ENCODE measurements at regions not wholly inside any gene's neighbourhood (a gene's known extent, or its start where the extent isn't known, plus 50 kb on each side); places are given as distances from the start of the nearest gene placed in this dataset.

- DNase-seq (no peak), ATAC-seq (ENCODE audit: low FRiP score) (no peak)
- no peaks in the 10 kb centered on the region for H3K9me3 ChIP-seq (ENCODE audit: control insufficient read depth, low read length)
- no peak overlapping the region for H3K27ac ChIP-seq (ENCODE audit: low read depth in 1 of 2, low read length in 2 of 2)
- H3K4me3 ChIP-seq (ENCODE audit: low read length in 2 of 2): no peak overlapping the region
- no peaks in the 10 kb centered on the region for H3K36me3 ChIP-seq (ENCODE audit: control insufficient read depth in 1 of 2, insufficient read depth in 2 of 2, low read length in 1 of 2)
- intact Hi-C loops (cut with DNase I): no loop called here
- WGBS, 2 donors: 14% methylated on average over 2 of the region's 2 CpGs
- H3K4me1 ChIP-seq (ENCODE audit: control insufficient read depth in 1 of 2, insufficient read depth in 2 of 2, low read length in 2 of 2): no peaks in the 10 kb centered on the region
- H3K27me3 ChIP-seq (ENCODE audit: control insufficient read depth in 1 of 2, insufficient read depth in 2 of 2, low read length in 1 of 2): no peaks in the 10 kb centered on the region
Observed at GRCh38 chr18:52278191-52278590, 61.8 kb upstream of the DCC start.

GRCh38 chr18:52280702-52281101, 59.3 kb upstream of the DCC start:
- H3K4me3 ChIP-seq (ENCODE audit: low read length in 2 of 2): no peak overlapping the region
- H3K9me3 ChIP-seq (ENCODE audit: control insufficient read depth, low read length): no peaks in the 10 kb centered on the region
- H3K27ac ChIP-seq (ENCODE audit: low read depth in 1 of 2, low read length in 2 of 2): no peak overlapping the region
- H3K27me3 ChIP-seq (ENCODE audit: control insufficient read depth in 1 of 2, insufficient read depth in 2 of 2, low read length in 1 of 2): no peaks in the 10 kb centered on the region
- 46 to 51% methylated on average over 2 of the region's 2 CpGs for WGBS, 2 donors
- DNase-seq (no peak), ATAC-seq (ENCODE audit: low FRiP score) (no peak)
- H3K36me3 ChIP-seq (ENCODE audit: control insufficient read depth in 1 of 2, insufficient read depth in 2 of 2, low read length in 1 of 2): no peaks in the 10 kb centered on the region
- intact Hi-C loops (cut with DNase I): no loop called here
- no peaks in the 10 kb centered on the region for H3K4me1 ChIP-seq (ENCODE audit: control insufficient read depth in 1 of 2, insufficient read depth in 2 of 2, low read length in 2 of 2)

GRCh38 chr18:52283927-52284326, 56.1 kb upstream of the DCC start:
- H3K27me3 ChIP-seq (ENCODE audit: control insufficient read depth in 1 of 2, insufficient read depth in 2 of 2, low read length in 1 of 2): no peaks in the 10 kb centered on the region
- no peak for ATAC-seq (ENCODE audit: low FRiP score)
- DNase-seq: no peak
- no peaks in the 10 kb centered on the region for H3K36me3 ChIP-seq (ENCODE audit: control insufficient read depth in 1 of 2, insufficient read depth in 2 of 2, low read length in 1 of 2)
- no peaks in the 10 kb centered on the region for H3K4me1 ChIP-seq (ENCODE audit: control insufficient read depth in 1 of 2, insufficient read depth in 2 of 2, low read length in 2 of 2)
- WGBS, 2 donors: 20 to 42% methylated on average over 1 of the region's 1 CpG
- H3K27ac ChIP-seq (ENCODE audit: low read depth in 1 of 2, low read length in 2 of 2): no peak overlapping the region
- no peak overlapping the region for H3K4me3 ChIP-seq (ENCODE audit: low read length in 2 of 2)
- H3K9me3 ChIP-seq (ENCODE audit: control insufficient read depth, low read length): no peaks in the 10 kb centered on the region
- intact Hi-C loops (cut with DNase I): no loop called here

- H3K4me3 ChIP-seq (ENCODE audit: low read length in 2 of 2): no peak overlapping the region
- DNase-seq (no peak), ATAC-seq (ENCODE audit: low FRiP score) (no peak)
- H3K36me3 ChIP-seq (ENCODE audit: control insufficient read depth in 1 of 2, insufficient read depth in 2 of 2, low read length in 1 of 2): no peaks in the 10 kb centered on the region
- H3K27ac ChIP-seq (ENCODE audit: low read depth in 1 of 2, low read length in 2 of 2): no peak overlapping the region
- intact Hi-C loops (cut with DNase I): no loop called here
- H3K27me3 ChIP-seq (ENCODE audit: control insufficient read depth in 1 of 2, insufficient read depth in 2 of 2, low read length in 1 of 2): no peaks in the 10 kb centered on the region
- H3K4me1 ChIP-seq (ENCODE audit: control insufficient read depth in 1 of 2, insufficient read depth in 2 of 2, low read length in 2 of 2): no peaks in the 10 kb centered on the region
- 23 to 25% methylated on average over 6 of the region's 6 CpGs for WGBS, 2 donors
- no peaks in the 10 kb centered on the region for H3K9me3 ChIP-seq (ENCODE audit: control insufficient read depth, low read length)
Observed at GRCh38 chr18:52286675-52287074, 53.3 kb upstream of the DCC start.

GRCh38 chr18:52287151-52287550, 52.8 kb upstream of the DCC start:
- Histone ChIP-seq H3K9me3 (ENCODE audit: control insufficient read depth, low read length) (no peaks in the 10 kb centered on the region), H3K27me3 (ENCODE audit: control insufficient read depth in 1 of 2, insufficient read depth in 2 of 2, low read length in 1 of 2) (no peaks in the 10 kb centered on the region), H3K27ac (ENCODE audit: low read depth in 1 of 2, low read length in 2 of 2) (no peak overlapping the region), H3K4me1 (ENCODE audit: control insufficient read depth in 1 of 2, insufficient read depth in 2 of 2, low read length in 2 of 2) (no peaks in the 10 kb centered on the region), H3K4me3 (ENCODE audit: low read length in 2 of 2) (no peak overlapping the region), H3K36me3 (ENCODE audit: control insufficient read depth in 1 of 2, insufficient read depth in 2 of 2, low read length in 1 of 2) (no peaks in the 10 kb centered on the region)
- WGBS, 2 donors: 0% methylated on average over 1 of the region's 1 CpG
- ATAC-seq (ENCODE audit: low FRiP score) (no peak), DNase-seq (no peak)
- intact Hi-C loops (cut with DNase I): no loop called here

- WGBS, 2 donors: 55 to 61% methylated on average over 7 of the region's 7 CpGs
- H3K9me3 ChIP-seq (ENCODE audit: control insufficient read depth, low read length): no peaks in the 10 kb centered on the region
- no peaks in the 10 kb centered on the region for H3K27me3 ChIP-seq (ENCODE audit: control insufficient read depth in 1 of 2, insufficient read depth in 2 of 2, low read length in 1 of 2)
- no peaks in the 10 kb centered on the region for H3K36me3 ChIP-seq (ENCODE audit: control insufficient read depth in 1 of 2, insufficient read depth in 2 of 2, low read length in 1 of 2)
- DNase-seq (no peak), ATAC-seq (ENCODE audit: low FRiP score) (no peak)
- no peak overlapping the region for H3K4me3 ChIP-seq (ENCODE audit: low read length in 2 of 2)
- H3K27ac ChIP-seq (ENCODE audit: low read depth in 1 of 2, low read length in 2 of 2): no peak overlapping the region
- no peaks in the 10 kb centered on the region for H3K4me1 ChIP-seq (ENCODE audit: control insufficient read depth in 1 of 2, insufficient read depth in 2 of 2, low read length in 2 of 2)
- intact Hi-C loops (cut with DNase I): no loop called here
Observed at GRCh38 chr18:52288403-52289004, 51.5 kb upstream of the DCC start.

GRCh38 chr18:52289392-52289791, 50.6 kb upstream of the DCC start:
- Histone ChIP-seq H3K9me3 (ENCODE audit: control insufficient read depth, low read length) (no peaks in the 10 kb centered on the region), H3K36me3 (ENCODE audit: control insufficient read depth in 1 of 2, insufficient read depth in 2 of 2, low read length in 1 of 2) (no peaks in the 10 kb centered on the region), H3K27ac (ENCODE audit: low read depth in 1 of 2, low read length in 2 of 2) (no peak overlapping the region), H3K27me3 (ENCODE audit: control insufficient read depth in 1 of 2, insufficient read depth in 2 of 2, low read length in 1 of 2) (no peaks in the 10 kb centered on the region), H3K4me3 (ENCODE audit: low read length in 2 of 2) (no peak overlapping the region), H3K4me1 (ENCODE audit: control insufficient read depth in 1 of 2, insufficient read depth in 2 of 2, low read length in 2 of 2) (no peaks in the 10 kb centered on the region)
- ATAC-seq (ENCODE audit: low FRiP score): no peak
- no peak for DNase-seq
- intact Hi-C loops (cut with DNase I): no loop called here
- 83 to 87% methylated on average over 1 of the region's 1 CpG for WGBS, 2 donors
